Peyer's patch (tissue), 4 donors: ENCODE measurements at regions not wholly inside any gene's neighbourhood (a gene's known extent, or its start where the extent isn't known, plus 50 kb on each side); places are given as distances from the start of the nearest gene placed in this dataset.
"Not testable (repeated sequence)": the region's sequence is repeated elsewhere in the genome, so short reads cannot be mapped to it uniquely, and the experiment has no call there.

Experiments used
- DNase-seq, 3 donors: peaks; one replicate each; pipeline ENCODE4 v3.0.0-alpha.2; 2017 to 2019
- H3K27ac ChIP-seq, 4 donors: fragments of 200-600 bp; sonication (generic); one replicate each; pipeline ENCODE4 v1.5.1; 2016 to 2019
- H3K27me3 ChIP-seq, 2 donors: fragments of 200-600 bp; sonication (generic); one replicate each; pipeline ENCODE4 v1.5.1; 2019
- H3K36me3 ChIP-seq, 3 donors: fragments of 200-600 bp; sonication (generic); one replicate each; pipeline ENCODE4 v1.5.1; 2016 to 2019
- H3K4me1 ChIP-seq, 4 donors: fragments of 200-600 bp; sonication (generic); one replicate each; pipeline ENCODE4 v1.5.1; 2016 to 2019
- H3K4me3 ChIP-seq, 4 donors: fragments of 200-600 bp; sonication (generic); 1 replicate in 3 of 4; 2 replicates in 1 of 4; pipeline ENCODE4 v1.5.1; 2016 to 2019; ENCODE audit warnings: mild to moderate bottlenecking in 1 of 4
- H3K9me3 ChIP-seq, 4 donors: fragments of 200-600 bp; sonication (generic); one replicate each; pipeline ENCODE4 v1.5.1; 2016 to 2019; ENCODE audit warnings: mild to moderate bottlenecking in 1 of 4
- CTCF ChIP-seq, 6 experiments: fragments of 450-650 bp in 4 of 6; fragments of 200-600 bp in 2 of 6; sonication (generic) in 1 of 6; IDR thresholded peaks; one replicate each; pipeline ENCODE4 v1.5.1; 2017 to 2019; ENCODE audit warnings: antibody characterized with exemption in 6 of 6, mild to moderate bottlenecking in 3 of 6, moderate library complexity in 1 of 6
- POLR2A ChIP-seq, 2 donors: fragments of 450-650 bp; IDR thresholded peaks; one replicate each; pipeline ENCODE4 v1.5.1; 2017; ENCODE audit warnings: antibody characterized with exemption in 2 of 2, mild to moderate bottlenecking in 2 of 2, moderate library complexity in 2 of 2

- TF ChIP-seq POLR2A (IDR thresholded peaks at IDR 0.05): no peak
- TF ChIP-seq CTCF (IDR thresholded peaks at IDR 0.05): no peak
Observed at GRCh38 chr17:51423421-51424160, 163.2 kb downstream of the UTP18 start.

GRCh38 chr17:51425773-51426172 is 165.4 kb downstream of the UTP18 start:
- TF ChIP-seq POLR2A (IDR thresholded peaks at IDR 0.05) (no peak), CTCF (IDR thresholded peaks at IDR 0.05) (no peak)
- no peaks in the 10 kb centered on the region for H3K36me3 ChIP-seq
- no peaks in the 10 kb centered on the region for H3K9me3 ChIP-seq
- no peaks in the 10 kb centered on the region for H3K4me1 ChIP-seq
- H3K4me3 ChIP-seq: no peak overlapping the region
- H3K27ac ChIP-seq: no peak overlapping the region
- DNase-seq: no peak
- H3K27me3 ChIP-seq: no peaks in the 10 kb centered on the region

More at GRCh38 chr17:51423421-51424160, 163.2 kb downstream of the UTP18 start:
- no peak for DNase-seq
- H3K4me3 ChIP-seq: no peak overlapping the region
- no peaks in the 10 kb centered on the region for H3K4me1 ChIP-seq
- H3K27ac ChIP-seq: no peak overlapping the region
- no peaks in the 10 kb centered on the region for H3K9me3 ChIP-seq
- H3K36me3 ChIP-seq: no peaks in the 10 kb centered on the region
- no peaks in the 10 kb centered on the region for H3K27me3 ChIP-seq

GRCh38 chr17:51427323-51427811 is 167.0 kb downstream of the UTP18 start:
- Histone ChIP-seq H3K9me3 (no peaks in the 10 kb centered on the region), H3K36me3 (no peaks in the 10 kb centered on the region), H3K27me3 (no peaks in the 10 kb centered on the region), H3K4me3 (no peak overlapping the region), H3K4me1 (no peaks in the 10 kb centered on the region), H3K27ac (no peak overlapping the region)
- no peak for DNase-seq
- no peak for TF ChIP-seq POLR2A (IDR thresholded peaks at IDR 0.05)
- TF ChIP-seq CTCF (IDR thresholded peaks at IDR 0.05): no peak

GRCh38 chr17:51427856-51428255 is 167.5 kb downstream of the UTP18 start:
- H3K27ac ChIP-seq: no peak overlapping the region
- no peaks in the 10 kb centered on the region for H3K36me3 ChIP-seq
- TF ChIP-seq CTCF (IDR thresholded peaks at IDR 0.05) (no peak), POLR2A (IDR thresholded peaks at IDR 0.05) (no peak)
- H3K4me3 ChIP-seq: no peak overlapping the region
- H3K27me3 ChIP-seq: no peaks in the 10 kb centered on the region
- H3K9me3 ChIP-seq: no peaks in the 10 kb centered on the region
- no peaks in the 10 kb centered on the region for H3K4me1 ChIP-seq
- DNase-seq: no peak

- Histone ChIP-seq H3K36me3 (no peaks in the 10 kb centered on the region), H3K4me1 (no peaks in the 10 kb centered on the region), H3K27ac (no peak overlapping the region), H3K27me3 (no peaks in the 10 kb centered on the region), H3K9me3 (no peaks in the 10 kb centered on the region), H3K4me3 (no peak overlapping the region)
- TF ChIP-seq CTCF (IDR thresholded peaks at IDR 0.05) (no peak), POLR2A (IDR thresholded peaks at IDR 0.05) (no peak)
- DNase-seq: no peak
Observed at GRCh38 chr17:51428668-51429495, 168.5 kb downstream of the UTP18 start.

- not testable (repeated sequence) for DNase-seq, H3K9me3 ChIP-seq, H3K4me1 ChIP-seq, H3K36me3 ChIP-seq, H3K27ac ChIP-seq, H3K27me3 ChIP-seq, H3K4me3 ChIP-seq
Observed at GRCh38 chr17:51429938-51430337, 169.6 kb downstream of the UTP18 start.
